ENCODE measurements at regions not wholly inside any gene's neighbourhood (a gene's known extent, or its start where the extent isn't known, plus 50 kb on each side); places are given as distances from the start of the nearest gene placed in this dataset.

- TF ChIP-seq, protein P1, sequence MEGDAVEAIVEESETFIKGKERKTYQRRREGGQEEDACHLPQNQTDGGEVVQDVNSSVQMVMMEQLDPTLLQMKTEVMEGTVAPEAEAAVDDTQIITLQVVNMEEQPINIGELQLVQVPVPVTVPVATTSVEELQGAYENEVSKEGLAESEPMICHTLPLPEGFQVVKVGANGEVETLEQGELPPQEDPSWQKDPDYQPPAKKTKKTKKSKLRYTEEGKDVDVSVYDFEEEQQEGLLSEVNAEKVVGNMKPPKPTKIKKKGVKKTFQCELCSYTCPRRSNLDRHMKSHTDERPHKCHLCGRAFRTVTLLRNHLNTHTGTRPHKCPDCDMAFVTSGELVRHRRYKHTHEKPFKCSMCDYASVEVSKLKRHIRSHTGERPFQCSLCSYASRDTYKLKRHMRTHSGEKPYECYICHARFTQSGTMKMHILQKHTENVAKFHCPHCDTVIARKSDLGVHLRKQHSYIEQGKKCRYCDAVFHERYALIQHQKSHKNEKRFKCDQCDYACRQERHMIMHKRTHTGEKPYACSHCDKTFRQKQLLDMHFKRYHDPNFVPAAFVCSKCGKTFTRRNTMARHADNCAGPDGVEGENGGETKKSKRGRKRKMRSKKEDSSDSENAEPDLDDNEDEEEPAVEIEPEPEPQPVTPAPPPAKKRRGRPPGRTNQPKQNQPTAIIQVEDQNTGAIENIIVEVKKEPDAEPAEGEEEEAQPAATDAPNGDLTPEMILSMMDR (IDR thresholded peaks at IDR 0.05; ENCODE audit: insufficient read depth, low read length, missing control alignments) = no peak
- ChIA-PET CTCF (no interaction called here), POLR2A (no interaction called here)
- DNase-seq (ENCODE audit: low read depth, low spot score) = no peak
- H3K4me3 ChIP-seq (ENCODE audit: low read depth, low read length) = no peak overlapping the region
Measured at GRCh38 chr10:131650169-131650705, 250.6 kb upstream of the PPP2R2D start.

DNA sequence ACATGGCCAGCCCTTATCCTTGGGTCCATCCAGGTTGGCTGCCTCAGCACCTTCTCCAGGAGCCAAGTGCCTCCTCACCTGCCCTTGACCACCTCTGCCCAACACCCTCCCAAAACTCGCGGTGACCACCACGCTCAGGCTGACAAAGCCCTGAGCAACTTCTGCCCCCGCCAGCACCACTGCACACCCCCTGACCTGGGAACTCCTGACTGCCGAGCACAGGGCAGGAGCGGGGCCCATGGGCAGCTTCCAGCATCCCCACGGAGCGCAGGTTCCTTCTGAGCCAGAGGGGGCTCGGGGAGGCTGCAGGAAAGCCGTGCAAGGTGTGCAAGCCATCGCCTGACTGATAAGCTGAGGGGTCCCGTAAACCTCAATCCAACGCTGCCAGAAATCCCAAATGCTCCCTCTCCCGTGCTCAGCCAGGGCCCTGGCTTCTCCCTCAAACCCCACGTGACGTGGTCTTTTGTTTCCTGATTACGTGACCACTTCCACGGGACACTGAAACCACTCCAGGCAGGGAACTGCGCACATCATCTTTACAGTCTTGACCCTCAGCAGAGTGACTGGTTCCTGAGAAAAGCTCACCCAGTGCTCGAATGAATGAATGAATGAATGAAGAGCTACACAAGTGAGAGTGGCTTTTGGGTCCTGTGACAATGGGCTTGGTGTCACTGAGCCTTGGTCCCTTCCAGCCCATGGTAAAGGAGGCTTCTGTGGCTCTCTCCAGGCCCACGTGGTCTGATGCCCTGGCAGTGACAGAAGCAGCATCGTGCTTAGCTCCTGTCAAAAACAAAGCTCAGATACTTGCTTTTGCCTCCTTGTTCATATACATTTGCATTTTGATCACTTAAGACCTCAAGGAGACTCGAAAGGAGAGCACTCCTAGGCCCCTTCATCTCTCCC is 249.8 kb upstream of the PPP2R2D start:
- TF ChIP-seq, protein P1 (IDR thresholded peaks at IDR 0.05; ENCODE audit: insufficient read depth, low read length, missing control alignments) = no peak
- H3K4me3 ChIP-seq (ENCODE audit: low read depth, low read length) = no peak overlapping the region
- POLR2A ChIA-PET = no interaction called here
- DNase-seq (ENCODE audit: low read depth, low spot score) = no peak
- CTCF ChIA-PET = no interaction called here

DNA sequence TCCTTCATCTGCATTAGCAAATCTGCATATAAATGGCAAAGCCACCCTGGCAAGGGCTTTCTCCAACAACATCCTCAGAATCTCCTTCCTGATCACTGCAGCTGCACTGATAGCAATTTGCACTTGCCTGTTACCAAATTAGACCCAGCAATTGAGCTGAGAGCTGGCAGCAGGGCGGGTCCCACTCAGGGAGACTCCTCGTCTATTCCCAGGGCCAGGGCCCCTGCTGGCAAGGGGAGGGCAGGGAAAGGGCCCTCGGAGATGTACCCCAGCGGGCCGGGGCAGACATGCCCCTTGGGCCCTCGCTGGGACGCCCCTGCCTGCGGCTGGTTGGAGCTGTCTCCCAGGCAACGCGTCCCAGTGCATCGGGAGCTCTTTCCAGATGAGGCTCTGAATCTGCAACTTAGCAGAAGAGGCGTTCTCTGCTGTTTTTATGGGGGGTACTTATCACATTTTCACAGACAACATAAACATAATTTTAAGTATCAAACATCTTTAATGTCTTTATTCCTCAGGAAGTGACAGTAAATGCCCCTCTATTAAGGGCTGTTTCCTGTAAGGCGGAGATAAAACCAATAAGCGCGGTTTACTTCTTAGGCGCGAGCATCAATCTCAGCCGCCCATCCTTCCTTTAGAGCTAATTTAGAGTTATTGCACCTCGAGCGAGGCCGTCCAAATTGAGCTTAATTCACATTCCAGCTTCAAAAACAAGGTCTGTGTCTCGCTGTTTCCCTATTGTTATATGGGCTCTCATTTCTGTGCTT is 249.0 kb upstream of the PPP2R2D start:
- DNase-seq (ENCODE audit: low read depth, low spot score) = no peak
- ChIA-PET POLR2A (no interaction called here), CTCF (no interaction called here)
- H3K4me3 ChIP-seq (ENCODE audit: low read depth, low read length) = no peak overlapping the region
- TF ChIP-seq, protein P1 (IDR thresholded peaks at IDR 0.05; ENCODE audit: insufficient read depth, low read length, missing control alignments) = no peak

DNA sequence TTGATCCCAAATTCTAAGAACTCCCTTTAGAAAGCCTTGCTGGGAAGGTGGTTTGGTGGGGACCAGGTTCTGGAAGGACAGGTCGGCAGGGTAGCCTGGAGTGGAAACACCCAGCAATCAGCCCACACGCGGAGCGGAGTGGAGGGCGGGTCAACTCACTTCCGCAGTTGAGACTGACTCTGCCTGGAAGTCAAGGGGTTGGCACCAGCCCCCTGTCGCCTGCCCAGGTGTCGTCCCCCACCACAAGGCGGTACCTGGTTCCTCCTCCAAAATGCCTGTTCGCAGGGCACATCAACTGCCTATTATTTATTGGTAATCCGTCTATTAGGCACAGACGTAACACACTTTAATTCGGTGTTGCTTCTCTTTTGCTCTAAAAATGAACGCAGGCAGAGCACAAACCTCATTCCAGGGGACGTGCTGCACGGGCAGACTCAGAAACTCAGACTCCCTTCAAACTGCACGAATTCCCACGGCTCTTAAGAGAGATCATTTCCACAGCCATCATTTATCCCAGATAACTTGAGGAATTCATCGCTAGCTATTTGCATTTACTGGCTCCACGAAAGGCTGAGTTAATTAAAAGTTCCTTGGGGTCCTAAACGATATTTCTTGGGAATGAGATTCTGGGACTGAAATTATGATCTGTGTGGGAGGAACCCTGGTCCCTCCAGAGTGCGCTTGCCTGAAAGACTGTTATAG is 248.2 kb upstream of the PPP2R2D start:
- H3K4me3 ChIP-seq (ENCODE audit: low read depth, low read length) = no peak overlapping the region
- no peak for DNase-seq (ENCODE audit: low read depth, low spot score)
- ChIA-PET CTCF (no interaction called here), POLR2A (no interaction called here)
- TF ChIP-seq, protein P1 (IDR thresholded peaks at IDR 0.05; ENCODE audit: insufficient read depth, low read length, missing control alignments) = no peak

DNA sequence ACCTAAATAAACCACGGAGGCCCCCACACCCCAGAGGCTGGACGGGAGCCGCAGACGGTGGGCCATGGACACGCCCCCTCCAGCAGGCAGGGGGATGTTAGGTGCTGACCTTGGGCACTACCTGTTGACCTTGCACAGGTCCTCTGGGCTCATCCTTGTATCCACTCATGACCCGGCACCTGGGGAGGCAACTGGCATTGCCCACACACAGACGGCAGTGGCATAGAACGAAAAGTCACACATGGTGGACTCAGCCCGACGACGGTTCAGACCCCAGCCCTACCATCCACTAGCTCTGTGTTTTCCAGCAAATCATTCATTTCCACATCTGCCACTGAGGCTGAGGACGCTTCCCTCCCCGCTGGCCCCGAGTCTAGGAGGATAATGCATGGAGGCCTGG is 247.7 kb upstream of the PPP2R2D start:
- DNase-seq (ENCODE audit: low read depth, low spot score) = no peak
- no peak overlapping the region for H3K4me3 ChIP-seq (ENCODE audit: low read depth, low read length)
- ChIA-PET POLR2A (no interaction called here), CTCF (no interaction called here)
- TF ChIP-seq, protein P1 (IDR thresholded peaks at IDR 0.05; ENCODE audit: insufficient read depth, low read length, missing control alignments) = no peak
